NCI-H526 (cell line): ENCODE measurements at regions not wholly inside any gene's neighbourhood (a gene's known extent, or its start where the extent isn't known, plus 50 kb on each side); places are given as distances from the start of the nearest gene placed in this dataset.

Experiments used
- DNase-seq, 2 experiments: peaks; one replicate each; lab custom pipeline; 2025; lab: John Stamatoyannopoulos, UW

GRCh38 chr2:136242687-136243277 is 124.8 kb upstream of the CXCR4 start:
- DNase-seq, result no peak

- no peak for DNase-seq
Measured at GRCh38 chr2:136242100-136242499, 124.2 kb upstream of the CXCR4 start.

GRCh38 chr2:136239079-136239685 is 121.2 kb upstream of the CXCR4 start:
- DNase-seq, result no peak

GRCh38 chr2:136238286-136239078 is 120.5 kb upstream of the CXCR4 start:
- DNase-seq, result no peak

GRCh38 chr2:136236019-136236418 is 118.1 kb upstream of the CXCR4 start:
- DNase-seq, result no peak

- DNase-seq, result no peak
Measured at GRCh38 chr2:136235546-136235945, 117.6 kb upstream of the CXCR4 start.

- no peak for DNase-seq
Measured at GRCh38 chr2:136234261-136234660, 116.3 kb upstream of the CXCR4 start.

GRCh38 chr2:136233298-136233697 is 115.3 kb upstream of the CXCR4 start:
- no peak for DNase-seq

- DNase-seq, result no peak
Measured at GRCh38 chr2:136232456-136233172, 114.7 kb upstream of the CXCR4 start.

- DNase-seq, result no peak
Measured at GRCh38 chr2:136230464-136230863, 112.5 kb upstream of the CXCR4 start.

GRCh38 chr2:136226903-136227302 is 109.0 kb upstream of the CXCR4 start:
- no peak for DNase-seq

GRCh38 chr2:136225950-136226835 is 108.2 kb upstream of the CXCR4 start:
- no peak for DNase-seq

- peak in 1 of 2 experiments; percentile 41 for DNase-seq
Measured at GRCh38 chr2:136223274-136223673, 105.3 kb upstream of the CXCR4 start.

- no peak for DNase-seq
Measured at GRCh38 chr2:136222862-136223261, 104.9 kb upstream of the CXCR4 start.

- DNase-seq, result no peak
Measured at GRCh38 chr2:136221026-136221425, 103.1 kb upstream of the CXCR4 start.

GRCh38 chr2:136219963-136220362 is 102.0 kb upstream of the CXCR4 start:
- DNase-seq, result no peak

- DNase-seq, result no peak
Measured at GRCh38 chr2:136219341-136219740, 101.4 kb upstream of the CXCR4 start.

GRCh38 chr2:136217996-136218395 is 100.0 kb upstream of the CXCR4 start:
- DNase-seq, result no peak

- no peak for DNase-seq
Measured at GRCh38 chr2:136215908-136216472, 98.0 kb upstream of the CXCR4 start.

- DNase-seq, result no peak
Measured at GRCh38 chr2:136215449-136215848, 97.5 kb upstream of the CXCR4 start.
